Non-pigmented ciliary epithelial cell (primary cell): ENCODE measurements at regions not wholly inside any gene's neighbourhood (a gene's known extent, or its start where the extent isn't known, plus 50 kb on each side); places are given as distances from the start of the nearest gene placed in this dataset.
A peak's percentile ranks its signal among the peaks of the same experiment; 100 is the strongest.

Source experiments
- DNase-seq: peaks from one replicate; pipeline ENCODE4 v3.0.0-alpha.2; 2010; ENCODE audit warnings: low read depth

DNA sequence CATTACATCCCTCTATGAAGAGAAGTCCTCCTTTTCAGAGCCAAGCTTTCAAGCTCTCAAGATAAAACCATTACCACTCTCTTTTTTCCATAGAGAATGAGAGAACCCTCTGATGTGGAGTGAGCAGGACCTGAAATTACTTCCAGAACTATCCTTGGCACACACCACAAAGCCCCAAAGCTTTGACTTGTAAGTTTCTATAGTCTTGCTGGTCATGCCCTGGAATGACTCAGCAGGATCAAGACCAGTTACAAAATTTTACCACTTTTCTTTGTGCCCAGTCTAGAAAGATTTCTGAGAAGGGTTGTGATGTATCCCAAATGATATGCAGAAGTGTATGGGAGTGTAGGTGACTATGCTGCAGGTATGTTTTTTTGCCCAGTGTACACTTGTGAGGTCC lies 760.6 kb downstream of the TLE1 start:
- DNase-seq, result no peak

DNA sequence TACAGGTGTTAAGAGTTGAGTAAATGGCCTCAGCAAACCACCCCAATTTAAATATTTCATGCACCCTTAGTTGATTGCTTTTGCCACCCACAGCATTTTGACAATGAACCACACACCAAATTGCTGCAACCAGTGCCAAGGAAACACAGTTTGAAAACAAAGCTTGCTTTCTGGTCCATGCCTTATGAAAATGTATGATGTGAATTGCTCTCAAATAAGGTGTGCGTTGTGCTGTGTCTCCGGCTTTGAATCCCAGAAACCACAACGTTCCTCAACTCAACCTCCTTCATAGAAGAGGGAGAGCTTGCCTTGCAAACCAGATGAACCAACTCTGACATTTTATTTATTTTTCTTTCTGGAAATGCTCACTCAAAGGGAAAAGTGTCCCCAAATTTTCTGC lies 762.7 kb downstream of the TLE1 start:
- DNase-seq, result no peak

DNA sequence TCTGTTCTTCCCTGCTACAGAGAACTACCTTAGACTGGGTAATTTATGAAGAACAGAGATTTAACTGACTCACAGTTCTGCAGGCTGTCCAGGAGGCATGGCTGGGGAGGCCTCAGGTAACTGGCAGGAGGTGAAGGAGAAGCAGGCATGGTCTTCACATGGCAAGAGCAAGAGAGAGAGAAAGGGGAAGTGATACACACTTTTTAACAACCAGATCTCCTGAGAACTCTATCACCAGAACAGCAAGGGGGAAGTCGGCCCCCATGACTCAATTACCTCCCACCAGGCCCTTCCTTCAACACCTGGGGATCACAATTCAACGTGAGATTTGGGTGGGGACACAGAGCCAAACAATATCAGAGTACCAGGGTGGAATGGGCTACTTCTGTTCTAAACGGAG lies 766.8 kb downstream of the TLE1 start:
- DNase-seq, result no peak

DNA sequence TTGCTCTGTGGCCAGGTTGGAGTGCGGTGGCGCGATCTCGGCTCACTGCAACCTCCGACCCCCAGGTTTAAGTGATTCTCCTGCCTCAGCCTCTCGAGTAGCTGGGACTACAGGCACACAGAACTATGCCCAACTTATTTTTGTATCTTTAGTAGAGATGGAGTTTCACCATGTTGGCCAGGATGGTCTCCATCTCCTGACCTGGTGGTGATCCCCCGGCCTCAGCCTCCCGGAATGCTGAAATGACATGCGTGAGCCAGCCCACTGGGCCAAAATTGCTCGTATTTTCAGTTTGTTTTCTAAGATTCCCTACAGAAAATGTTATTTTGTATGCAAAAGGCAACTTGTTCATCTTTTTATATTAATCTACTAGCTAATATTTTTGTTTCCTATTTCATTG lies 782.6 kb downstream of the TLE1 start:
- no peak for DNase-seq

DNA sequence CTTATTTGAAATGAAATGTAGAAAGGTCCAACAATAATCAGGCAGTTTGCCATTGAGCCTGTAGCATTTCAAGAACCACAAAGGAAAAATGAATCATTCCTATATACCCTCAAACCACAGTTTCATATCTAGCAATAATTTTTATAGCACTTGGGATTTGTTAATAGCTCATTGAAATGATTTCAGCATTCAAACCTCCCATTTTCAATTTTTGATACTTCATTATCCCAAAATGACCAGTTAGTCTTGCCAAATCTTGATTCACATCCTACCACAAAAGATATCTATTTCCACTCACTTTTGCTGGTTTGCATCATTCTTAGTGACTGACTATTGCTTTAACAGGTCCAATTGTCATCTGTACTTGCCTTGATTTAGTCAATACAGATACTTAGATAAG lies 790.1 kb downstream of the TLE1 start:
- DNase-seq, result no peak

DNA sequence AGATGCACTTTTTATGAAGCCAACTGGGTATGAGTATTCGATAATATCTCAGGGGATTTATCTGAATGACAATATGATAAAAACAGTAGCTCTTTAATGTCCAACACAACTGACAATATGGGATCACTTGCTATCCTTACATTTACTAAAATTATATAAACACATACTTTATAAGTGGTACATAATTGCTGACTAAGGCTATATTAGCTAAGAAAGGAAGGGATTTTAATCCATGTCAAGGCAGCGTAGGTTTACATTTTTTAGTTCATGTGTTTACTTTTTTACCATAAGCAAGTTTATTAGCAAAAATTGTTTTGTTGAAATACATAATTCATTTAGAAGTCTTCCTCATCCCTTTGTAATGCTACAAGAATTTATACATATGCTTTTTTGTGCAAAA lies 796.2 kb downstream of the TLE1 start:
- DNase-seq, result no peak

DNA sequence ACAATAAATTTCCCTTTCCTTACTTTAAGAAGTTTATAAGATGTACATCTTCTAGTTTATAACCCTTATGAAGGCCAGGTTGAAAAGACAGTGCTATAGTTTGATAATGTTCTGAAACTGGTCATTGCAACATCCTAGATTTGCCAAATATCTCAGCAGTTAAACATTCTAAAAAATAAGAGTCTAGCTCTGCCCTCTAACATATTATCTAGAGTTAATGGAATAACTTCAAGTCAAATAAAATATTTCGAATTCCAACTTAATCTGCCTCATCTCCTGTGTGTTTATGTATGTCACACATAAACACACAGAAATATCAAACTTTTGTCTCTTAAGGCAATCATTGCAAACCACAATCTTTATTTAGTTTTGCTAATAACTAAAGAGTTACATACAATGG lies 796.6 kb downstream of the TLE1 start:
- DNase-seq, result no peak

DNA sequence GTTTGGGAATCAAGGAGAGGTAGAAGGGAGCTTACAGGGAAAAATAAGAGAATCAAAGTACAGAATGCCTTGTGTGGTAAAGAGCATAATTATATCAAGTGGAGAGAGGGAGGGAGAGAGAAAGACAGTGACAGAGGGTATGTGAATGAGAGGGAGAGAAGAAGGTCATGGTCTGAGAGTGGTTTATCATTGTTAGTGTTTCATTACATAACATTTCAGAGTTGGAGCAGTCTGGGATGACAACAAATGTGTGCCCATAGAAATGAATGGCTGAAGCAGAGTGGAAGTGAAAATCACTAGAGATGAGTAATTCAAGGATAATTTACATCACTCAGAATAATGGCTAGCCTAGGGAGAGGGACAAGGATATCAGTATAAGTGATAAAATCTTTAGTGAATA lies 799.2 kb downstream of the TLE1 start:
- DNase-seq, result no peak

DNA sequence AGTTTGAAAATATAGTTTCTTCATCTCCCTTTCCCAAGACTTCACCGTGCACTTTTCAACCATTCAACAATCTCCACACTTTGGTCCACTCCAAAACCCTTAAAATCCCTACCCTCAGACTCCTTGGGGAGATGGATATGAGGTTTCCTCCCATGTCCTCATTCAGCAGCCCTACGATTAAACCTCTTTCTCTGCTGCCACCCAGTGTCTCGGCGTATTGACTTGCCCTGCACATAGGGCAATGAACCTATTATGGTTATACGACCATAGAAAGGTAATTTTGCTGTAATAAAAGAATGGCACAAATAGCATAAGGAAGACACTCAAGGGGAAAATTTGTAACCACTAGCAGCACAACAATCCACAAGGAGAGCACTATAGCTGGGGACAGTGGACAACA lies 803.5 kb downstream of the TLE1 start:
- DNase-seq, result no peak

DNA sequence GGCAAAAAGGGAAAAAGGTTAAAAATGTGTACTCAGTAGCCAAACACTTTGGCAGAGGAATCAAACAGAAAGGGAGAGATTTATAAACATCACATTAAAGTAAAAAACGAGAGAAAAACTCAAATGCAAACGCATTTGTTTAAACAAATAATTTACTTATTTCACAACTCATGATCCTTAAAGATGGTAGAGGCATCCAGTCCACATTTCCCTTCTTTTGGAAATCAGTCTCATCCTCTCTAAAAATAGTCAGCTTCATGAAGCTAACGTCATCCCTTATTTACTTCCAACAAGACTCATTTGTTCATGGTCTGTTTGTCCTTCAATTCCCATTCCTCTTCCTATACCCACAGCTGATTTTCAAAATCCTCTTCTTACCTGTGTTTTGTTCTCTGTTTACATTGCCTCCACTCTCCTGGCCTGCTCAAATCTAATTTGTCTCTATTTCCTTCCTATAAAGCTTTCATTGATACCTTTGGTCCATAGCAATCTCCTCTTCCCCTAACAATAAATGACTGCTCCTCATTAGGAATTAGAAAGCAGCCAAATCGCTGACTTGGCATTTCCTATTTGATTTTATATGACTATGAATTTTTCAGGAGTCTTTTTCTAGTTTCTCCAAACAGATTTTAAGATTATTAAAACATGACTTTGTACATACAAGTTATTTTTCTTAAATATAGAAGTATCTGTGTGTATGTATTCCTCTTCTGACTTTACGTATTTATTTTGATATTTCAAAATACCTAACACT lies 805.3 kb downstream of the TLE1 start:
- no peak for DNase-seq

DNA sequence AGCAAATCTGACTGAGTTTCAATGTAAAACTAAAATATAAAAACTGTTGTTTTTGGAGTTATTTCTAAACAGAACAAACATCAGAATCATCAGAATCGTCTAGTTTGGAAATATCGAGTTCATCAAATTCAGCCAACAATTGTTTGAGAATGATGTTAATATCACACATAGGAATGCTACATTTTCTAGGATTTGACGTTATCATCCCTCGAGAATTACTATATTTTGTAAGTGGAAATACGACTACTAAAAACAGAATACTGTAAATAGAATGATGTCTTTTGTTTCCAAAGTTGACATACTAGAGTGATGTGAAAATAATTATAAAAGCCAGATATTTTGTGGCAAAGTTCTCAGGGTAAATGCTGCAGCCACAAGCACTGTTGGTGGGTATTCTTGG lies 805.9 kb downstream of the TLE1 start:
- no peak for DNase-seq

DNA sequence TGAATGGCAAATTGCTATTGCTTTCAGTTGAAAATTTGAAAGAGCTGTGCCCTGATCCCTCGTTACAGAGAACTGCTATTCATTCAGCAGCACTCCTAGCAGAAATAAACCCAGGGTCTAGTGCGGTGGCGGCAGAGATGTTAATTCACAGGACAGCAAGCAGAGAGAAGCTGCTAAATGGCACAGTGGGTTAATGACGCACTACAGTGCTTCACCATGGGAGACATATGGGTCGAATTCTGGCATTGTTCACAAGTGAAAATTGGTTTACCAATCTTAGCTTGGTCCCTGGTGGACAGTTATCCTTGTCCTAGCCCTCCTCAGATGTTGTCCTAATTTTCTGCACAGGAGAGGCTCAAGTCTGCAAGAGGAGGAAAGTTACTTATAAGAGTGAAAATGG lies 807.4 kb downstream of the TLE1 start:
- DNase-seq, result no peak

DNA sequence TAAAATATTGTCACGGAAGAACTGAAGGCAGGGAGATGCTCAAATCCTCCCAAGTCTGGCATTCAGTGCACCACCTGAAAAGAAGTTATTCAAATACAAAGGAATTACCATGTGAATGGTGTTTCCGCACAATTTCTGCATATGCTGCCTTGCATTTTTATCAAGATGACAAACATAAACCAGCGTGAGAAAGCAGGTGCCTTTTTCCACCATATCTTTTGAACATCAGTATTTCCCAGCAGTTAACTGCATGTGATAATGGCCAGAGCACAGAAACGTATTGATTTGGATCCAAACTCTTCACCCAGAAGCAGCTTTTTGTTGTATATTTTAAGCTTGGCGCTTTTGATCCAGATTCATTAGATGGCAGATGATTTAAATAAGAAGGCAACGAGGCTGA lies 808.0 kb downstream of the TLE1 start:
- no peak for DNase-seq

DNA sequence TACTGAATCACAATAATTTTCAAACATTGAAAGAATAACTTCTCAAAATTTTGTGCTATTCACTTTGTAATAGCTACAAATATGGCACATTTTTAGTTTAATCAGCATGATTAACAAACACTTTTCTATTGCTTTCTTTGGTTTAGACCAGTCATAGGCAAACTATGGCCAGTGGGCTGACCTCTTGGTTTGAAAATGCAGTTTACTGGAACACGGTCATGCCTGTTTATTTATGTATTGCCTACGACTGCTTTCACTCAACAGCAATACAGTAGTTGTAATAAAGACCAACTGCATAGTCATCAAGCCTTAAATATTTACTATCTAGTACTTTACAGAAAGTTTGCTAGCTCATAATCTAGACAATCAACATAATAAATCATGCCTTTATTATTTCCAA lies 810.8 kb downstream of the TLE1 start:
- DNase-seq, result no peak

DNA sequence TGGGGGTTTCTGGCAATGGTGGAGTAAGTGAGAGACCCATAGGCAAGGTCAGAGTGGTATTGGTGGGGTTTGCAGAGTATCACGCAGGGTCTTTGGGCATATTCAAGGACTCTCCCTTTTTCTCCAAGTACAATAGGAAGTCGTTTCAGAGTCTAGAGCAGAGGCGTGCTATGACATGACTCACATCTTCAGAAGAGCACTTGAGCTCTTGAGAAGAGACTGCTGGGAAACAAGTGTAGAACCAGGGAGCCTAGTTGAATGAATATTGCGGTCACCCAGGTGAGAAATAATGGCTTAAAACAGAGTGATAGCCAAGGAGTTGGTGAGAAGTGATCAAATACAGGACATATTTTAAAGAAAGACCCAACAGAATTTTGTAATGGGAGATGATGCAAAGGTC lies 813.4 kb downstream of the TLE1 start:
- DNase-seq, result no peak

DNA sequence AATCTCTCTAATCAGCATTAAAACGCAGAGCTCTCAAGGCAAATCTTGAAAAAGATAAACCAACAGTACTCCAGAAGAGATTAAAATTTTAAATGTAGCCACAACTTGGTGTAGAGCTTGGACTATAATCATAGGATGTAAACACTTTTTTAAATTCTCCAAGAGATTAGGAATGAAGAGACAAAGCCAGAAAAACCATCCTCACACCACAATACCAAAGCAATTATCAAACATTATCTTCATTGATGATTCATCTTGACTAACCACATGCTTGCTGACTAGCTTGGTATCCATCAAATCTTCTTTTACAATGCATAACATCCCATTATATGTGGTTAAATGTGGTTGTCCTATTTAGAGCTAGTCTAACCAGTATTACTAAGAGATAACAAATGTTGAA lies 815.1 kb downstream of the TLE1 start:
- DNase-seq, result peak; percentile 72

DNA sequence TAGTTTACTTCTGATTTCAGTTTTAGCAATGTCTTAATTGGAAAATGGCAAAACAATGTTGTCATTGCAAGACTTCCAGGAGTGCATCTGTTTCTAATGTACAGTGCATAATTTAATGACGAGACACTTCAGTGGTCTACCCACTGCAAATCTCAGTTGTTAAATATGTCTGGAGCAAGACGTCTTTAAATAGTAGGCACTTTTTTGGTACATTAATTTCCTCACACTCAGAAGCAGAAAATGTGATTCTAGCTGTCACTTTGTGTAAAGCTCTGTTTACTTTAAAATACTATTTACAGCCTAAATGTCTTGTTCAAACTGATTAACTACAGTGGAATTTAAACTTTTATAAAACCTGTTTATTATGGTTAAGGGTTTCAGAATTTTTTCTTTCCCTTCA lies 815.5 kb downstream of the TLE1 start:
- DNase-seq, result no peak

DNA sequence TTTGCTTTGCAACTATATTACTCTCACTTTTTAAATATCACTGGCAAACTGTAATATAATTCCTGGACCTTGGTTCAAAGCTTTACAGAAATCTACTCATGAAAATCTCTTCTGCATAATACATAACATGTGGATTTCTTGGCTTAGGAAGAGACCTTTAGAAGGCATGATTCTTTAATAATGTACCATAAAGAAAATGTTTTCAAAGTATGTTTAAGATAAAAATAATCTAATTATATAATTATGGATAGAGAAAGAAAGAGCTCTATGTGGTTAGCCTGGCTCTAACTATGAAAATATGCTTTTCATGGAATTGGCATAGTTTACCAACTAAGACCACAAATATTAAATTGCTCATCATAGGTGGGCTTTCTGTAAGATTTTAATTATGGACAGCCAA lies 817.8 kb downstream of the TLE1 start:
- DNase-seq, result no peak

DNA sequence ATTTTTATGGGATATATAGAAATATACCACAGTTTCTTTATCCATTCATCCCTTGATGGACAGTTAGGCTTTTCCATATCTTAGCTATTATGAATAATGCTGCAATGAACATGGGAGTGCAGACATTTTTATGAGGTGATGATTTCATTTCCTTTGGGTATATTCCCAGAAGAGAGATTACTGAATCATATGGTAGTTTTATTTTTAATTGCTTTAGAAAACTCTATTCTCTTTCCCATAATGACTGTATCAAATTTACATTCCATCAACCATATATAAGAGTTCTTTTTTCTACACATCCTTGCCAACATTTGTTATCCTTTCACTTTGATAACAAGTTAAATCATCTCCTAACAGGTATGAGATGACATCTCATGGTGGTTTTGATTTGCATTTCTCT lies 821.6 kb downstream of the TLE1 start:
- DNase-seq, result no peak

DNA sequence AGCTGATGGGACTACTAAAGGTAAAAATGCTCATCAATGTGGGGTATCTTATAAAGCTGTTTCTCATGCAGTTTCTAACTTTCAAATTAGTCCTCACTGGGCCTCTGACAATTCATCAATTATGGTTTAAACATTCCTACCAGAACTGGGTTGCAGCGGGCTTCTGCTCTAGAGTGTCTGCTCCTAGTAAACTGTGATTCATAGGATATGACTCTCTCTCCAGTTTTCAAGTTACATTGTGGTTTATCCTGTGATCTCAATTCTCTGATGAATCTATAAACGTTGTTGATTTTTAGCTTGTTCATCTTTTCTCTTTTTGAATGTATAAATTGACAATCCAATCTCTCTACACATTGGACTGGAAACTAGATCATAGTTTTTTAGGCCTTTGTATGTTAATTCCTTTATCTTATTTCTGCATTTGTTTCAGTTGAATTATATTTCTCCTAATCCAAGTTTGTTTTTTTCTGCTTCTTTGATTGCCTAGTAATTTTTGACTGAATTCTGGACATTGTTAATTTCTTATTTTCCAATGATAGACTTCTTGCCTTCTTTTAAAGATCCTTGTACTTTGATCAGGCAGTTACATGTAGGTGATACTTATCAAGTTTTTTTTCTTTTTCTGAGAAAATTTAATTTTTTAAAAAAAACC lies 822.6 kb downstream of the TLE1 start:
- peak; percentile 24 for DNase-seq

DNA sequence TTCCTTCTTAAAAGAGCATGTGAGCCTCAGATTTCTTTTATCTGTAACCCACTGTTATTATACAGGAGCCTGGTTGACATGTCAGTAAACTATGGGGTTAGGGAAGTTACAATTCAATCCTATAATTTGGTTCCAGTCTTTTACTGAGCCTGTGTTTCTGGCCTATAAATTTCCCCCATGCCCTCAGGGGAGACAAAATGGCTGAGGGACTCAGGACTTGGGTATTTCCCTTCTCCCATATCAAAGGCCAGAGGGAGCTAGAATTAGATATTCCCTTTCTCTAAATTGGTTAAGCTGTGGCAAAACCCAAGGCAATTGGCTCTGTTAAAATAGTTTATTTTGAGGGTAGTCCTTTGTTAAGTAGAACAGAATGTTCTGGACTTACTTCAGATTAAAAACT lies 823.2 kb downstream of the TLE1 start:
- DNase-seq, result no peak

DNA sequence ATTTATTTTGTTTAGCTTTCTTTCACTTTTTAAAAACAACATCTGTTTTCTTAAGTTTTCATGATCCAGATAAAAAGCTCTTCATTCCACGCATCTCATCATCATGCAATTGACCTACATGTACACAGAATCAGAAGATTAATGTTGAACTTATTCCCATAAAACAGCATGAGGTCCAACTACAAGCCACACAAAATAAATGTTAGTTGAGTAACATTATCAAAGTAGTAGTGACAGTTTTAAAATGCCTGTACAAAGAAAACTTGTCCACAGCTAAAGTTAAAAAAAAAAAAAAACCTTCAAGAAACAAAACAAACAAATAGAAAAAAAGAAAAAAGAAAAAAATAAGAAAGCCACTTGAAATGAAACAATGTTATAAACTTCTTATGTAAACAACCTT lies 846.3 kb downstream of the TLE1 start:
- DNase-seq, result no peak

DNA sequence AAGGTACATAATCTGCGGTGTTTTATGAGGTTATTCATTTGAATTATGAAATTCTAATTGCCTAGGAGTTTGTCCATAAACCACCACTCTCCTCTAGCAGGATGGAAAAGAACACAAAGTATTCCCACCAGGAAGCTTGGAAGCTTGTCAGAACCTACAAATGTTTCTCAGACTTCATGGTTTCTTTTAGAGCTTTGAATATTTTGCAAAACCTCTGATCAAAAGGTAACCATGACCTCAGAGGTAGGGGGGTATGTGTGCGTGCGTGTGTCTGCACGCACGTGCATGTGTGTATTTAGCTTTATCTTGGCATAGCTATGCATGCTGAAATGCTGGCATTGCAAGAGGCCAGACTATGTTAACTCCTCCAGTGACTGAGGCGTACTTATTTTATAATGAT lies 847.0 kb downstream of the TLE1 start:
- no peak for DNase-seq

DNA sequence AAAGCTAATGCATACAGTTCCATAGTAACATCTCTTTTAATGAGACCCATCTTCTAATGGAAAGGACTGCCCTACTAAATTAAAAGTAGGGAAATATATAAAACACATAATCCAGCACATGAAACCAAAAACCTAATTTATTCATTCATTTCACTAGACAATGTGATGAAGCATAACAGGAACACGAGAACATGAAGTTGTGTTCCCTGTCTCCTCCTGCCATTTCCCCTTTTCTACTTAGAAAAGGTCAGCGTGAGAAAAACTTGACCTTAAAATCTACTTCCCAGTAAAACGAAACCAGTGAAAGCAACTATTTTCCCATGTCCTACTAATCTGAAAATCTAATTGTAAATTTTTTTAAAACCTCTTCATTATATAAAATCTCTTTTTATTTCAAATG lies 847.5 kb downstream of the TLE1 start:
- no peak for DNase-seq
